SH-SY5Y (cell line): ENCODE measurements at regions not wholly inside any gene's neighbourhood (a gene's known extent, or its start where the extent isn't known, plus 50 kb on each side); places are given as distances from the start of the nearest gene placed in this dataset.

Source experiments
- GATA2 ChIP-seq: IDR thresholded peaks from 2 replicates; pipeline ENCODE4 v1.6.1; 2011; ENCODE audit warnings: mild to moderate bottlenecking, low read depth, low read length
- GATA3 ChIP-seq: IDR thresholded peaks from 2 replicates; pipeline ENCODE4 v1.6.1; 2011; ENCODE audit warnings: low read depth, mild to moderate bottlenecking, low read length, moderate library complexity

- TF ChIP-seq GATA3 = no peak
- TF ChIP-seq GATA2 = no peak
Measured at GRCh38 chr4:156516698-156517097, 454.9 kb downstream of the PDGFC start.
